ENCODE measurements at regions not wholly inside any gene's neighbourhood (a gene's known extent, or its start where the extent isn't known, plus 50 kb on each side); places are given as distances from the start of the nearest gene placed in this dataset.

- TF ChIP-seq, protein P1, sequence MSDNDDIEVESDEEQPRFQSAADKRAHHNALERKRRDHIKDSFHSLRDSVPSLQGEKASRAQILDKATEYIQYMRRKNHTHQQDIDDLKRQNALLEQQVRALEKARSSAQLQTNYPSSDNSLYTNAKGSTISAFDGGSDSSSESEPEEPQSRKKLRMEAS (IDR thresholded peaks at IDR 0.05; ENCODE audit: low read depth): no peak
- TF ChIP-seq USF2 (IDR thresholded peaks at IDR 0.05; ENCODE audit: borderline replicate concordance, low read depth, low read length) (no peak), JUND (IDR thresholded peaks at IDR 0.05) (no peak), POLR2AphosphoS5 (IDR thresholded peaks at IDR 0.05; ENCODE audit: low read depth, low read length) (no peak), NRF1 (IDR thresholded peaks at IDR 0.05; ENCODE audit: low read depth, low read length) (no peak), GABPA (IDR thresholded peaks at IDR 0.05; ENCODE audit: low read depth) (no peak), RFX5 (IDR thresholded peaks at IDR 0.05; ENCODE audit: low read length) (no peak)
- TF ChIP-seq, protein P2, sequence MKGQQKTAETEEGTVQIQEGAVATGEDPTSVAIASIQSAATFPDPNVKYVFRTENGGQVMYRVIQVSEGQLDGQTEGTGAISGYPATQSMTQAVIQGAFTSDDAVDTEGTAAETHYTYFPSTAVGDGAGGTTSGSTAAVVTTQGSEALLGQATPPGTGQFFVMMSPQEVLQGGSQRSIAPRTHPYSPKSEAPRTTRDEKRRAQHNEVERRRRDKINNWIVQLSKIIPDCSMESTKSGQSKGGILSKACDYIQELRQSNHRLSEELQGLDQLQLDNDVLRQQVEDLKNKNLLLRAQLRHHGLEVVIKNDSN (IDR thresholded peaks at IDR 0.05; ENCODE audit: borderline replicate concordance, low read depth): no peak
- TF ChIP-seq, protein P3, sequence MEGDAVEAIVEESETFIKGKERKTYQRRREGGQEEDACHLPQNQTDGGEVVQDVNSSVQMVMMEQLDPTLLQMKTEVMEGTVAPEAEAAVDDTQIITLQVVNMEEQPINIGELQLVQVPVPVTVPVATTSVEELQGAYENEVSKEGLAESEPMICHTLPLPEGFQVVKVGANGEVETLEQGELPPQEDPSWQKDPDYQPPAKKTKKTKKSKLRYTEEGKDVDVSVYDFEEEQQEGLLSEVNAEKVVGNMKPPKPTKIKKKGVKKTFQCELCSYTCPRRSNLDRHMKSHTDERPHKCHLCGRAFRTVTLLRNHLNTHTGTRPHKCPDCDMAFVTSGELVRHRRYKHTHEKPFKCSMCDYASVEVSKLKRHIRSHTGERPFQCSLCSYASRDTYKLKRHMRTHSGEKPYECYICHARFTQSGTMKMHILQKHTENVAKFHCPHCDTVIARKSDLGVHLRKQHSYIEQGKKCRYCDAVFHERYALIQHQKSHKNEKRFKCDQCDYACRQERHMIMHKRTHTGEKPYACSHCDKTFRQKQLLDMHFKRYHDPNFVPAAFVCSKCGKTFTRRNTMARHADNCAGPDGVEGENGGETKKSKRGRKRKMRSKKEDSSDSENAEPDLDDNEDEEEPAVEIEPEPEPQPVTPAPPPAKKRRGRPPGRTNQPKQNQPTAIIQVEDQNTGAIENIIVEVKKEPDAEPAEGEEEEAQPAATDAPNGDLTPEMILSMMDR (IDR thresholded peaks at IDR 0.05): no peak
These were observed 71.3 kb downstream of the SOX11 start for GRCh38 chr2:5763531-5763930.

Measured in SK-N-SH (cell line).